ENCODE measurements at regions not wholly inside any gene's neighbourhood (a gene's known extent, or its start where the extent isn't known, plus 50 kb on each side); places are given as distances from the start of the nearest gene placed in this dataset.

GRCh38 chr7:91514591-91514990, 250.4 kb downstream of the FZD1 start:
- no peak overlapping the region for H3K27ac ChIP-seq
- no peak for ATAC-seq
- no peak for DNase-seq
- no peaks in the 10 kb centered on the region for H3K27me3 ChIP-seq
- no peaks in the 10 kb centered on the region for H3K36me3 ChIP-seq
- intact Hi-C loops (cut with DNase I), result no loop called here
- WGBS, 4 donors, result 96 to 99% (median 96%) methylated on average over 4 of the region's 4 CpGs
- no peak for TF ChIP-seq CTCF (IDR thresholded peaks at IDR 0.05)
- no peak for TF ChIP-seq POLR2A (IDR thresholded peaks at IDR 0.05)
- no peak overlapping the region for H3K4me3 ChIP-seq
- peaks cover 0 to 8% (median 0%) of the 10 kb centered on the region in 12 donors for H3K4me1 ChIP-seq
- H3K9me3 ChIP-seq, result no peaks in the 10 kb centered on the region

- Histone ChIP-seq H3K27me3 (no peaks in the 10 kb centered on the region), H3K27ac (no peak overlapping the region), H3K9me3 (peaks cover 0 to 9% (median 0%) of the 10 kb centered on the region in 12 donors), H3K4me3 (no peak overlapping the region), H3K4me1 (peaks cover 0 to 11% (median 0%) of the 10 kb centered on the region in 12 donors), H3K36me3 (no peaks in the 10 kb centered on the region)
- WGBS, 4 donors, result 91 to 100% (median 93%) methylated on average over 1 of the region's 1 CpG
- TF ChIP-seq CTCF (IDR thresholded peaks at IDR 0.05) (no peak), POLR2A (IDR thresholded peaks at IDR 0.05) (no peak)
- DNase-seq (no peak), ATAC-seq (no peak)
- intact Hi-C loops (cut with DNase I), result no loop called here
Measured at GRCh38 chr7:91515961-91516360, 251.7 kb downstream of the FZD1 start.

GRCh38 chr7:91517201-91517785, 253.1 kb downstream of the FZD1 start:
- intact Hi-C loops (cut with DNase I), result no loop called here
- ATAC-seq, result no peak
- 35 to 63% (median 52%) methylated on average over 1 of the region's 1 CpG for WGBS, 4 donors

GRCh38 chr7:91518058-91518457, 253.8 kb downstream of the FZD1 start:
- WGBS, 4 donors, result 78 to 100% (median 91%) methylated on average over 1 of the region's 1 CpG
- ATAC-seq, result no peak
- no peak overlapping the region for H3K4me3 ChIP-seq
- no peak overlapping the region for H3K27ac ChIP-seq
- no peaks in the 10 kb centered on the region for H3K36me3 ChIP-seq
- no peak for DNase-seq
- peaks cover 0 to 21% (median 0%) of the 10 kb centered on the region in 12 donors for H3K9me3 ChIP-seq
- no peaks in the 10 kb centered on the region for H3K27me3 ChIP-seq
- TF ChIP-seq POLR2A (IDR thresholded peaks at IDR 0.05), result no peak
- TF ChIP-seq CTCF (IDR thresholded peaks at IDR 0.05), result no peak
- intact Hi-C loops (cut with DNase I), result no loop called here
- peaks cover 0 to 11% (median 0%) of the 10 kb centered on the region in 12 donors for H3K4me1 ChIP-seq

More at GRCh38 chr7:91517201-91517785, 253.1 kb downstream of the FZD1 start:
- H3K4me3 ChIP-seq, result no peak overlapping the region
- DNase-seq, result no peak
- H3K27me3 ChIP-seq, result no peaks in the 10 kb centered on the region
- H3K36me3 ChIP-seq, result no peaks in the 10 kb centered on the region
- peaks cover 0 to 11% (median 0%) of the 10 kb centered on the region in 12 donors for H3K4me1 ChIP-seq
- peaks cover 0 to 19% (median 0%) of the 10 kb centered on the region in 12 donors for H3K9me3 ChIP-seq
- H3K27ac ChIP-seq, result no peak overlapping the region
- TF ChIP-seq POLR2A (IDR thresholded peaks at IDR 0.05) (no peak), CTCF (IDR thresholded peaks at IDR 0.05) (no peak)
